GM12874 (cell line): ENCODE measurements at regions not wholly inside any gene's neighbourhood (a gene's known extent, or its start where the extent isn't known, plus 50 kb on each side); places are given as distances from the start of the nearest gene placed in this dataset.

Experiments
- CTCF ChIP-seq: IDR thresholded peaks from 2 replicates; pipeline ENCODE4 v1.5.1; 2011; ENCODE audit warnings: low read depth, mild to moderate bottlenecking, control low read depth, low read length, moderate library complexity; ENCODE audit not compliant: insufficient read depth

- TF ChIP-seq CTCF: no peak
Observed at GRCh38 chr20:52444455-52444854, 252.9 kb upstream of the ZFP64 start.

GRCh38 chr20:52443874-52444273 lies 252.3 kb upstream of the ZFP64 start:
- no peak for TF ChIP-seq CTCF

GRCh38 chr20:52441710-52442109 lies 250.1 kb upstream of the ZFP64 start:
- no peak for TF ChIP-seq CTCF

GRCh38 chr20:52439375-52439774 lies 247.8 kb upstream of the ZFP64 start:
- TF ChIP-seq CTCF: no peak

GRCh38 chr20:52438326-52438963 lies 246.9 kb upstream of the ZFP64 start:
- TF ChIP-seq CTCF: no peak

- no peak for TF ChIP-seq CTCF
Observed at GRCh38 chr20:52434453-52434852, 242.9 kb upstream of the ZFP64 start.

- TF ChIP-seq CTCF: no peak
Observed at GRCh38 chr20:52434041-52434425, 242.5 kb upstream of the ZFP64 start.
